Neuronal stem cell (in vitro differentiated cells): ENCODE measurements at regions not wholly inside any gene's neighbourhood (a gene's known extent, or its start where the extent isn't known, plus 50 kb on each side); places are given as distances from the start of the nearest gene placed in this dataset.

ENCODE experiments used
- DNase-seq: peaks from one replicate; pipeline ENCODE4 v3.0.0-alpha.2; 2013; ENCODE audit warnings: low spot score
- H2AFZ ChIP-seq: one replicate; pipeline ENCODE4 v1.6.1; 2013; ENCODE audit warnings: mild to moderate bottlenecking, low read length, inconsistent platforms
- H2AK5ac ChIP-seq: 2 replicates; pipeline ENCODE4 v1.6.1; 2013; ENCODE audit warnings: low read depth, mild to moderate bottlenecking, inconsistent platforms, low read length, moderate library complexity, mixed read lengths
- H2BK120ac ChIP-seq: 2 replicates; pipeline ENCODE4 v1.6.1; 2013; ENCODE audit warnings: low read depth, mild to moderate bottlenecking, inconsistent platforms, low read length, moderate library complexity, mixed read lengths
- H2BK12ac ChIP-seq: one replicate; pipeline ENCODE4 v1.6.1; 2013; ENCODE audit warnings: low read length, inconsistent platforms
- H2BK15ac ChIP-seq: 2 replicates; pipeline ENCODE4 v1.6.1; 2013; ENCODE audit warnings: mild to moderate bottlenecking, low read length, inconsistent platforms, mixed read lengths
- H2BK5ac ChIP-seq: one replicate; pipeline ENCODE4 v1.6.1; 2013; ENCODE audit warnings: inconsistent platforms, mild to moderate bottlenecking, low read length, moderate library complexity
- H3K14ac ChIP-seq: one replicate; pipeline ENCODE4 v1.6.1; 2013; ENCODE audit warnings: low read length, inconsistent platforms
- H3K18ac ChIP-seq: 2 replicates; pipeline ENCODE4 v1.6.1; 2013; ENCODE audit warnings: low read length, inconsistent platforms
- H3K23ac ChIP-seq: 2 replicates; pipeline ENCODE4 v1.6.1; 2013; ENCODE audit warnings: low read depth, mild to moderate bottlenecking, mixed read lengths, low read length, inconsistent platforms; ENCODE audit not compliant: poor library complexity
- H3K27ac ChIP-seq: replicated peaks from 3 replicates; pipeline ENCODE4 v1.5.1; 2013; ENCODE audit warnings: low read length, inconsistent platforms
- H3K27me3 ChIP-seq, 3 experiments: 2 replicates each; pipeline ENCODE4 v1.6.1; 2013; ENCODE audit warnings: low read length in 3 of 3, mild to moderate bottlenecking in 2 of 3, inconsistent platforms in 1 of 3, low read depth in 1 of 3, mixed read lengths in 1 of 3, moderate library complexity in 1 of 3; ENCODE audit not compliant: control insufficient read depth in 3 of 3, insufficient read depth in 3 of 3
- H3K36me3 ChIP-seq, 2 donors: replicated peaks in 1 of 2; 2 replicates each; pipeline ENCODE4 v1.6.1; 2013; ENCODE audit warnings: low read length in 2 of 2; ENCODE audit not compliant: control insufficient read depth in 2 of 2, insufficient read depth in 2 of 2
- H3K4ac ChIP-seq: 2 replicates; pipeline ENCODE4 v1.6.1; 2013; ENCODE audit warnings: inconsistent platforms, mild to moderate bottlenecking, low read length, moderate library complexity
- H3K4me1 ChIP-seq, 2 donors: 1 replicate in 1 of 2; 2 replicates in 1 of 2; pipeline ENCODE4 v1.6.1; 2013; ENCODE audit warnings: low read length in 2 of 2, low read depth in 1 of 2; ENCODE audit not compliant: control insufficient read depth in 2 of 2, insufficient read depth in 1 of 2
- H3K4me2 ChIP-seq: one replicate; pipeline ENCODE4 v1.6.1; 2013; ENCODE audit warnings: mild to moderate bottlenecking, low read length, inconsistent platforms; ENCODE audit not compliant: insufficient read depth, poor library complexity, severe bottlenecking
- H3K4me3 ChIP-seq, 2 donors: 2 replicates each; pipeline ENCODE4 v1.5.1; 2013; ENCODE audit warnings: low read length in 2 of 2, mild to moderate bottlenecking in 2 of 2, inconsistent platforms in 1 of 2, moderate library complexity in 1 of 2
- H3K79me1 ChIP-seq: one replicate; pipeline ENCODE4 v1.6.1; 2013; ENCODE audit warnings: low read depth, mild to moderate bottlenecking, inconsistent platforms, low read length, moderate library complexity
- H3K9ac ChIP-seq: one replicate; pipeline ENCODE4 v1.6.1; 2013; ENCODE audit warnings: mild to moderate bottlenecking, low read depth, low read length, inconsistent platforms; ENCODE audit not compliant: poor library complexity
- H3K9me3 ChIP-seq, 2 donors: replicated peaks in 1 of 2; 2 replicates each; pipeline versions ENCODE3 to v1.6.1; 2013; ENCODE audit warnings: low read length in 2 of 2, mild to moderate bottlenecking in 2 of 2, inconsistent platforms in 1 of 2, low read depth in 1 of 2, mixed read lengths in 1 of 2, moderate library complexity in 1 of 2; ENCODE audit not compliant: control insufficient read depth in 2 of 2, insufficient read depth in 1 of 2
- H4K8ac ChIP-seq: one replicate; pipeline ENCODE4 v1.6.1; 2013; ENCODE audit warnings: low read depth, mild to moderate bottlenecking, inconsistent platforms, low read length, moderate library complexity
- H4K91ac ChIP-seq: one replicate; pipeline ENCODE4 v1.6.1; 2013; ENCODE audit warnings: low read length, low read depth, mild to moderate bottlenecking, inconsistent platforms; ENCODE audit not compliant: poor library complexity
- WGBS, 2 donors: extraction: QIAGEN DNeasy Blood & Tissue Kit; methylation state at CpG; one replicate each; pipeline ENCODE4 v1.1.7; 2013; ENCODE audit warnings: missing lambda C conversion rate in 2 of 2, mixed read lengths in 1 of 2; ENCODE audit not compliant: insufficient read length in 2 of 2, insufficient replicate concordance in 1 of 2; ENCODE audit errors: extremely low coverage in 2 of 2; 5-methylcytosine and 5-hydroxymethylcytosine counted together

DNA sequence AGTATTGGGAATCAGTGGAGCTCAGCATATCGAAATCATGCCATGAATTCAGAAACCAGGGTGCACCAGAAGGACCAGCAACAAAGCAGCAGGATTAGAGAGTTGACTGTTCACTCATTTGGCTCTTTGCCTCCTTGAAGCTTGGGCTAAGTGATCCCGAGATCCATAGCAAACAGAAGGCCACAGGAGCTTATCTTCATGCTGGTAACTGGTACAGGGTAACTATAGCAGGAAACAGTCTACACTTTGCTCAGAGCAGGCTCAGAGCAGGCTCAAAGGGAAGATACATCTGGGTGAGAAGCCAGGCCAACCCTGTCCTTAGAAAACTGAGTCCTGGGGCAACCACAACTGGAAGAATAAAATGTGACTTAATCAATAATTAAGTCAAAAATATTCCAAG lies 111.1 kb downstream of the GRIN2B start:
- no peak overlapping the region for H3K9ac ChIP-seq
- no peak overlapping the region for H3K4me3 ChIP-seq
- no peak overlapping the region for H3K27ac ChIP-seq
- no peaks in the 10 kb centered on the region for H3K36me3 ChIP-seq
- no peaks in the 10 kb centered on the region for H3K9me3 ChIP-seq
- no peak overlapping the region for H3K4me2 ChIP-seq
- H3K18ac ChIP-seq, result no peak overlapping the region
- no peak overlapping the region for H4K91ac ChIP-seq
- H4K8ac ChIP-seq, result no peak overlapping the region
- no CpG with 5 or more reads among the region's 2 CpGs for WGBS, 2 donors
- no peak overlapping the region for H2BK5ac ChIP-seq
- H2AK5ac ChIP-seq, result no peak overlapping the region
- H3K27me3 ChIP-seq, result no peaks in the 10 kb centered on the region
- H2AFZ ChIP-seq, result no peak overlapping the region
- no peak overlapping the region for H3K14ac ChIP-seq
- H2BK15ac ChIP-seq, result no peak overlapping the region
- no peak overlapping the region for H2BK120ac ChIP-seq
- no peak for DNase-seq
- no peaks in the 10 kb centered on the region for H3K79me1 ChIP-seq
- no peak overlapping the region for H2BK12ac ChIP-seq
- peaks cover 2 to 5% of the 10 kb centered on the region in 2 donors for H3K4me1 ChIP-seq
- no peak overlapping the region for H3K4ac ChIP-seq
- H3K23ac ChIP-seq, result no peak overlapping the region

DNA sequence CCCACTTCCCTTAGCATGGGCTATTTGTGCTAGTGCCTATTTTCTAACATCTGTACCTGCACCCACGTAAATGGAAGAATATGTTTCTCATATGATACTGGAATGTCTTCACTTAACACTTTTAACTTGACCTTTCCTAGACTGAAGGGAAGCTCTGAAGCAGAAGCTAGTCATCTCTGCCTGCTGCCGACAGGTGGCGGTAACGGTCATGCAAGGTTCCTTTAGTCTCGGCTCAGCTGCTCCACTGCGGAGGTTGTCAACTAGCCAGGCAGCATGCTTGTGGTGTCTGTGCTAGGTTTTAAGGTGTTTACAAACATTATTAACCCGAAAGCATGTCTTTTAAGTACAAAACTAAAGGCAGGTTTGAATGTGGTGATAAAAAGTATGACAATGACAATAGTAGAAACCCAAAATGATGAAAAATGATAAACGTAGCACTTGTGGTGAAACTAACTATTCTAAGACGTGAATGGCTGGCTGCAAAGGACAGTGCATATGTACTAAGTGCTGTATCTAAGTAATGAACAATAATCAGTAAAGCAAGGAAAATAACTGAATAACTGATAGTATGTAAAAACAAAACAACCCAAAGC lies 117.2 kb downstream of the GRIN2B start:
- no peak overlapping the region for H3K4me2 ChIP-seq
- H3K4ac ChIP-seq, result no peak overlapping the region
- H2BK5ac ChIP-seq, result no peak overlapping the region
- H4K91ac ChIP-seq, result no peak overlapping the region
- H3K14ac ChIP-seq, result no peak overlapping the region
- DNase-seq, result peak; percentile 57
- H3K27ac ChIP-seq, result no peak overlapping the region
- H3K79me1 ChIP-seq, result no peaks in the 10 kb centered on the region
- H3K4me3 ChIP-seq, result no peak overlapping the region
- H3K4me1 ChIP-seq, result peaks cover 0 to 5% of the 10 kb centered on the region in 2 donors
- no peak overlapping the region for H2BK12ac ChIP-seq
- no peak overlapping the region for H3K23ac ChIP-seq
- H3K9ac ChIP-seq, result no peak overlapping the region
- peaks cover 0 to 5% of the 10 kb centered on the region in 2 donors for H3K36me3 ChIP-seq
- no peak overlapping the region for H4K8ac ChIP-seq
- WGBS, 2 donors, result no CpG with 5 or more reads among the region's 9 CpGs
- no peak overlapping the region for H2AFZ ChIP-seq
- H3K27me3 ChIP-seq, result no peaks in the 10 kb centered on the region
- no peak overlapping the region for H2BK15ac ChIP-seq
- no peaks in the 10 kb centered on the region for H3K9me3 ChIP-seq
- no peak overlapping the region for H2AK5ac ChIP-seq
- H2BK120ac ChIP-seq, result no peak overlapping the region
- no peak overlapping the region for H3K18ac ChIP-seq

DNA sequence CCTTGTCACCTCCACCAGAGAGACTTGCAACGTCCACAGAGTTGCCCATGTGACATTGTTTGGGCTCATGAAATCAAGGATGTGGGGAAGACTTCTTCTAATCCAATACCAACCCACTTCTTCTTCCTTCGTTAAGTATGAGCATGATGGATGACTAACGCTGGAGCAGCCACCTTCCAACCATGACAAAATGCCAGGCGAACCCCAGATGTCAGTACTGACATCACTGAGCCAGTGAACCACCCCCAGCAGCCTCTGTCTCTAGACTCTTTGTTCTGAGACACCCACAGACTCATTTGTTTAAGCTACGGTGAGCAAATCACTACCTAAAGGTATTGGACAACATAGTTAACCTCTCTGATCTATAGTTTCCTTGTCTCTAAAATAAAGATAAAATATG lies 123.7 kb downstream of the GRIN2B start:
- Histone ChIP-seq H2BK120ac (no peak overlapping the region), H2BK5ac (no peak overlapping the region), H2AFZ (no peak overlapping the region), H3K4me2 (no peak overlapping the region), H3K36me3 (peaks cover 0 to 5% of the 10 kb centered on the region in 2 donors), H3K4me1 (peaks cover 0 to 3% of the 10 kb centered on the region in 2 donors), H3K79me1 (no peaks in the 10 kb centered on the region), H3K27ac (no peak overlapping the region), H3K9me3 (no peaks in the 10 kb centered on the region), H3K18ac (no peak overlapping the region), H2BK15ac (no peak overlapping the region), H2AK5ac (no peak overlapping the region), H4K8ac (no peak overlapping the region), H3K9ac (no peak overlapping the region), H3K4me3 (no peak overlapping the region), H3K4ac (no peak overlapping the region), H4K91ac (no peak overlapping the region), H2BK12ac (no peak overlapping the region), H3K14ac (no peak overlapping the region), H3K23ac (no peak overlapping the region), H3K27me3 (no peaks in the 10 kb centered on the region)
- no CpG with 5 or more reads among the region's 5 CpGs for WGBS, 2 donors
- DNase-seq, result no peak

- Histone ChIP-seq H2AK5ac (no peak overlapping the region), H4K91ac (no peak overlapping the region), H2BK12ac (no peak overlapping the region), H3K9me3 (no peaks in the 10 kb centered on the region), H3K18ac (no peak overlapping the region), H3K14ac (no peak overlapping the region), H3K4ac (no peak overlapping the region), H3K9ac (no peak overlapping the region), H3K27ac (no peak overlapping the region), H2AFZ (no peak overlapping the region), H3K4me2 (no peak overlapping the region), H3K4me3 (no peak overlapping the region), H2BK5ac (no peak overlapping the region), H2BK120ac (no peak overlapping the region), H4K8ac (no peak overlapping the region), H3K23ac (no peak overlapping the region), H3K36me3 (no peaks in the 10 kb centered on the region), H3K79me1 (no peaks in the 10 kb centered on the region), H2BK15ac (no peak overlapping the region), H3K27me3 (no peaks in the 10 kb centered on the region), H3K4me1 (peaks cover 3 to 17% of the 10 kb centered on the region in 2 donors)
- WGBS, 2 donors, result no CpG with 5 or more reads among the region's 3 CpGs
- DNase-seq, result no peak
These were observed 127.9 kb downstream of the GRIN2B start for GRCh38 chr12:13853471-13853870.
